Neural progenitor cell (in vitro differentiated cells): ENCODE measurements at regions not wholly inside any gene's neighbourhood (a gene's known extent, or its start where the extent isn't known, plus 50 kb on each side); places are given as distances from the start of the nearest gene placed in this dataset.
A peak's percentile ranks its signal among the peaks of the same experiment; 100 is the strongest.

Experiments used
- DNase-seq: peaks from one replicate; pipeline ENCODE4 v3.0.0-alpha.2; 2016; ENCODE audit warnings: low spot score
- H2AFZ ChIP-seq: fragments of 200-600 bp; sonication (generic); replicated peaks from 2 replicates; pipeline ENCODE4 v1.6.1; 2016; ENCODE audit warnings: antibody characterized with exemption
- H3F3A ChIP-seq: fragments of 200-600 bp; sonication (generic); 2 replicates; pipeline ENCODE4 v1.6.1; 2016; ENCODE audit warnings: antibody characterized with exemption, low read depth
- H3K27ac ChIP-seq: fragments of 200-600 bp; sonication (generic); 2 replicates; pipeline ENCODE4 v1.5.1; 2016; ENCODE audit warnings: mild to moderate bottlenecking
- H3K27me3 ChIP-seq: fragments of 200-600 bp; sonication (generic); 2 replicates; pipeline ENCODE4 v1.6.1; 2016; ENCODE audit warnings: mild to moderate bottlenecking, moderate library complexity
- H3K36me3 ChIP-seq: fragments of 200-600 bp; sonication (generic); 2 replicates; pipeline ENCODE4 v1.5.1; 2016
- H3K4me1 ChIP-seq: fragments of 200-600 bp; sonication (generic); 2 replicates; pipeline ENCODE4 v1.6.1; 2016; ENCODE audit warnings: mixed run types
- H3K4me2 ChIP-seq: fragments of 200-600 bp; sonication (generic); 2 replicates; pipeline ENCODE4 v1.6.1; 2016
- H3K4me3 ChIP-seq: fragments of 200-600 bp; sonication (generic); 2 replicates; pipeline ENCODE4 v1.5.1; 2016
- H3K79me2 ChIP-seq: fragments of 200-600 bp; sonication (generic); 2 replicates; pipeline ENCODE4 v1.6.1; 2016; ENCODE audit warnings: low read depth
- H3K9ac ChIP-seq: fragments of 200-600 bp; sonication (generic); 2 replicates; pipeline ENCODE4 v1.6.1; 2016
- H3K9me3 ChIP-seq: fragments of 200-600 bp; sonication (generic); 2 replicates; pipeline ENCODE4 v1.5.1; 2016; ENCODE audit warnings: low read depth
- H4K20me1 ChIP-seq: fragments of 200-600 bp; sonication (generic); 2 replicates; pipeline ENCODE4 v1.6.1; 2016; ENCODE audit warnings: low read depth
- H3K27ac Mint-ChIP-seq: 3 replicates; pipeline ENCODE4 v1.8.0; 2021; ENCODE audit warnings: mixed read lengths
- H3K27me3 Mint-ChIP-seq: 2 replicates; pipeline ENCODE4 v1.8.0; 2022; ENCODE audit warnings: low read depth, mild to moderate bottlenecking, inconsistent platforms, moderate library complexity, mixed read lengths; ENCODE audit not compliant: insufficient read depth
- H3K36me3 Mint-ChIP-seq: 3 replicates; pipeline ENCODE4 v1.8.0; 2021; ENCODE audit warnings: mixed read lengths
- H3K4me1 Mint-ChIP-seq: 3 replicates; pipeline ENCODE4 v1.8.0; 2021; ENCODE audit warnings: mixed read lengths
- H3K4me3 Mint-ChIP-seq: 3 replicates; pipeline ENCODE4 v1.8.0; 2021; ENCODE audit warnings: mild to moderate bottlenecking, moderate library complexity, mixed read lengths
- H3K9me3 Mint-ChIP-seq: 3 replicates; pipeline ENCODE4 v1.8.0; 2020; ENCODE audit warnings: mixed read lengths
- CTCF ChIP-seq: fragments of 200-600 bp; sonication (generic); IDR thresholded peaks from 2 replicates; pipeline ENCODE4 v1.5.1; 2017; ENCODE audit warnings: antibody characterized with exemption, mild to moderate bottlenecking
- EZH2 ChIP-seq: fragments of 200-600 bp; sonication (generic); IDR thresholded peaks from 2 replicates; pipeline ENCODE4 v1.6.1; 2017; ENCODE audit warnings: antibody characterized with exemption, mild to moderate bottlenecking, moderate library complexity
- EZH2phosphoT487 ChIP-seq: fragments of 200-600 bp; sonication (generic); IDR thresholded peaks from 2 replicates; pipeline ENCODE4 v1.6.1; 2017; ENCODE audit warnings: antibody characterized with exemption

- Histone ChIP-seq H3F3A (no peaks in the 10 kb centered on the region), H3K9me3 (no peaks in the 10 kb centered on the region), H3K4me3 (no peak overlapping the region), H3K4me2 (no peak overlapping the region), H4K20me1 (no peaks in the 10 kb centered on the region), H2AFZ (no peak overlapping the region), H3K27ac (no peak overlapping the region), H3K9ac (no peak overlapping the region), H3K36me3 (no peaks in the 10 kb centered on the region), H3K4me1 (no peaks in the 10 kb centered on the region), H3K27me3 (no peaks in the 10 kb centered on the region), H3K79me2 (no peaks in the 10 kb centered on the region)
- H3K27ac Mint-ChIP-seq: no peak overlapping the region
- H3K9me3 Mint-ChIP-seq: no peaks in the 10 kb centered on the region
- H3K36me3 Mint-ChIP-seq: no peaks in the 10 kb centered on the region
- no peak for DNase-seq
- H3K27me3 Mint-ChIP-seq: peaks cover 3% of the 10 kb centered on the region
- TF ChIP-seq CTCF: no peak
- TF ChIP-seq EZH2phosphoT487: no peak
- no peak for TF ChIP-seq EZH2
- no peak overlapping the region for H3K4me3 Mint-ChIP-seq
- H3K4me1 Mint-ChIP-seq: peaks cover 9% of the 10 kb centered on the region
Measured at GRCh38 chr2:177037569-177037968, 175.0 kb upstream of the HNRNPA3 start.

DNA sequence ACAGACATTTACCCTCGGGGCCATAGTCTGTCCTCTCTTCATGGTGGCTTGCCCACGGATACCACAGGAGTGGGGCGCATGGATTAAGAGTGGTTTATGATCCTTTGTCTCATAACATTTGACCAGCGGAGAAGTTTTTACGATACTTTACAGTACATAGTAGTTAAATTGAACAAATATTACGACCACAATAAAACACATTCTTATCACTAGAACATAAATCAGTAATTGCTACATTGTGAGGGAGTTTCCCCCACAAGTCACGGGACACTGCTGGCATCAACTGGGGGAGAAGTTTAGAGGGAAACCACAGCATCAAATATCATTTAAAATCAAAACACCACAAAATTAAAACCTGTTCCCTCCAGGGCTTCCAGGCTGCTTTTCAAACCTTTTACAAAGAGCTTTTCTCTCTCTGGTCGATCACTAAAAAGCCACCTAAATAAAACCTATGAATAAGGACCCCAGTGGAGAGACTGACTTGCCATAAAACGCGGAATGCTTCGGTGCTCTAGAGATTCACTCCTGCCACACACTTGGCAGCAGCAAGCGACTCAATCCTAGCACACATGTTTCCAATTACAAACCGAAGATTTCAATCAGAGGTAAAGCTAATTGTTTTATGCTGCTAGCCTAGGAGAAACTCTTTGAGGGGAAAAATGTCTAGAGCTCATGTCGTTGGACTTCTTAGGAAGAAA lies 173.7 kb upstream of the HNRNPA3 start:
- H3K9me3 Mint-ChIP-seq: no peaks in the 10 kb centered on the region
- H3K36me3 ChIP-seq: no peaks in the 10 kb centered on the region
- TF ChIP-seq CTCF: no peak
- TF ChIP-seq EZH2: no peak
- TF ChIP-seq EZH2phosphoT487: no peak
- no peak overlapping the region for H3K4me3 ChIP-seq
- H3K9ac ChIP-seq: no peak overlapping the region
- H4K20me1 ChIP-seq: no peaks in the 10 kb centered on the region
- DNase-seq: no peak
- no peak overlapping the region for H3K27ac Mint-ChIP-seq
- no peak overlapping the region for H3K27ac ChIP-seq
- H3K4me2 ChIP-seq: no peak overlapping the region
- no peaks in the 10 kb centered on the region for H3K36me3 Mint-ChIP-seq
- H3F3A ChIP-seq: no peaks in the 10 kb centered on the region
- no peaks in the 10 kb centered on the region for H3K27me3 ChIP-seq
- no peak overlapping the region for H3K4me3 Mint-ChIP-seq
- H3K79me2 ChIP-seq: no peaks in the 10 kb centered on the region
- H3K9me3 ChIP-seq: no peaks in the 10 kb centered on the region
- H3K4me1 Mint-ChIP-seq: peaks cover 9% of the 10 kb centered on the region
- peak overlapping the region; percentile 28 for H2AFZ ChIP-seq
- H3K27me3 Mint-ChIP-seq: peaks cover 3% of the 10 kb centered on the region
- no peaks in the 10 kb centered on the region for H3K4me1 ChIP-seq

DNA sequence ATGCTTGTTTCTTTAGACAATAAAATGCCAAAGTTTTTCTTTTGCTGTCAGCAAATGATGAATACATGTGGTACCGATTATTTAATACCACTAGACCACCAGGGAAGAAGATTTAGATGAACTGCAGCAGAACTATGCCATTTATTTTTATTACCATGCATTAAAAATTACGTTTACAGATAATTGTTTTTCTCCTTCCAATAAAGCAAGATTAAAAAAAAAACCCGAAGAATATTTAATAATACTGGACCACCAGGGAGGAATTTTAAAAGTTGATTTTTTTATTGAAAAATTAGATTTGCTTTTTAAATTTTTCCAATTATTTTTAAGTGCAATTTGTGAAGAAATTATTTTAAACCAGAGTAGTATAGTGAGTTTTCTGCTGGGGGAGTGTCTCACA lies 170.3 kb upstream of the HNRNPA3 start:
- peaks cover 3% of the 10 kb centered on the region for H3K27me3 Mint-ChIP-seq
- H3K27ac ChIP-seq: no peak overlapping the region
- no peaks in the 10 kb centered on the region for H3K36me3 Mint-ChIP-seq
- no peaks in the 10 kb centered on the region for H4K20me1 ChIP-seq
- no peaks in the 10 kb centered on the region for H3F3A ChIP-seq
- no peaks in the 10 kb centered on the region for H3K4me1 ChIP-seq
- H3K4me1 Mint-ChIP-seq: peaks cover 12% of the 10 kb centered on the region
- no peaks in the 10 kb centered on the region for H3K36me3 ChIP-seq
- no peak overlapping the region for H3K9ac ChIP-seq
- H3K4me3 ChIP-seq: no peak overlapping the region
- no peaks in the 10 kb centered on the region for H3K27me3 ChIP-seq
- H3K27ac Mint-ChIP-seq: no peak overlapping the region
- no peaks in the 10 kb centered on the region for H3K79me2 ChIP-seq
- H2AFZ ChIP-seq: no peak overlapping the region
- no peak overlapping the region for H3K4me3 Mint-ChIP-seq
- no peak for DNase-seq
- H3K9me3 ChIP-seq: no peaks in the 10 kb centered on the region
- H3K4me2 ChIP-seq: no peak overlapping the region
- H3K9me3 Mint-ChIP-seq: no peaks in the 10 kb centered on the region
- TF ChIP-seq EZH2phosphoT487 (no peak), EZH2 (no peak), CTCF (no peak)
